ENCODE measurements at regions not wholly inside any gene's neighbourhood (a gene's known extent, or its start where the extent isn't known, plus 50 kb on each side); places are given as distances from the start of the nearest gene placed in this dataset.

- peak overlapping the region; percentile 92 for H3K27ac Mint-ChIP-seq (ENCODE audit: unreplicated experiment)
- DNase-seq, result peak; percentile 69 to 82
- no peak overlapping the region for H3K4me3 ChIP-seq (ENCODE audit: low read depth, low read length)
- no peaks in the 10 kb centered on the region for H3K27me3 Mint-ChIP-seq (ENCODE audit: insufficient read depth, unreplicated experiment)
- no TSS peak for BruUV-seq (replicated peaks)
- H3K36me3 Mint-ChIP-seq (ENCODE audit: insufficient read depth, unreplicated experiment), result peaks cover 7% of the 10 kb centered on the region
- intact Hi-C loops (cut with micrococcal nuclease; ENCODE audit: unreplicated experiment), result loop anchor here (1.0 to 10.0 kb wide), 8 partner anchors 39 to 862 kb away; no protein-coding TSS in a partner anchor
- peaks cover 9% of the 10 kb centered on the region for H3K9me3 ChIP-seq
- H3K4me3 Mint-ChIP-seq (ENCODE audit: unreplicated experiment), result peak overlapping the region; percentile 65
- peaks cover 69% of the 10 kb centered on the region for H3K4me1 ChIP-seq
- POLR2A ChIA-PET, result no interaction called here
- H3K27me3 ChIP-seq (replicated peaks; ENCODE audit: control insufficient read depth, insufficient read depth, low read length), result no peaks in the 10 kb centered on the region
- no peak for TF ChIP-seq CTCF (IDR thresholded peaks at IDR 0.05; ENCODE audit: insufficient read depth in 1 of 2, low read depth in 1 of 2, low read length in 1 of 2, severe bottlenecking in 1 of 2, unreplicated experiment in 1 of 2)
- peaks cover 37% of the 10 kb centered on the region for H3K9me3 Mint-ChIP-seq (ENCODE audit: unreplicated experiment)
- CTCF ChIA-PET, result no interaction called here
- H3K4me1 Mint-ChIP-seq (ENCODE audit: low read depth, unreplicated experiment), result peaks cover 50% of the 10 kb centered on the region
- H3K36me3 ChIP-seq (ENCODE audit: control insufficient read depth, insufficient read depth, low read length), result no peaks in the 10 kb centered on the region
These were observed 390.7 kb upstream of the ARGLU1 start for GRCh38 chr13:106958621-106959048.

GRCh38 chr13:106942563-106942962, 374.6 kb upstream of the ARGLU1 start:
- no peak for TF ChIP-seq CTCF (IDR thresholded peaks at IDR 0.05; ENCODE audit: insufficient read depth in 1 of 2, low read depth in 1 of 2, low read length in 1 of 2, severe bottlenecking in 1 of 2, unreplicated experiment in 1 of 2)
- ChIA-PET POLR2A (no interaction called here), CTCF (no interaction called here)

GRCh38 chr13:106941779-106942178, 373.8 kb upstream of the ARGLU1 start:
- TF ChIP-seq CTCF (IDR thresholded peaks at IDR 0.05; ENCODE audit: insufficient read depth in 1 of 2, low read depth in 1 of 2, low read length in 1 of 2, severe bottlenecking in 1 of 2, unreplicated experiment in 1 of 2), result no peak
- DNase-seq, result no peak
- POLR2A ChIA-PET, result no interaction called here
- no peaks in the 10 kb centered on the region for H3K27me3 Mint-ChIP-seq (ENCODE audit: insufficient read depth, unreplicated experiment)
- no peak overlapping the region for H3K4me3 Mint-ChIP-seq (ENCODE audit: unreplicated experiment)
- BruUV-seq (replicated peaks), result no TSS peak
- intact Hi-C loops (cut with micrococcal nuclease; ENCODE audit: unreplicated experiment), result no loop called here
- Histone ChIP-seq H3K4me1 (no peaks in the 10 kb centered on the region), H3K36me3 (ENCODE audit: control insufficient read depth, insufficient read depth, low read length) (no peaks in the 10 kb centered on the region), H3K9me3 (no peaks in the 10 kb centered on the region), H3K4me3 (ENCODE audit: low read depth, low read length) (no peak overlapping the region), H3K27me3 (replicated peaks; ENCODE audit: control insufficient read depth, insufficient read depth, low read length) (no peaks in the 10 kb centered on the region)
- H3K4me1 Mint-ChIP-seq (ENCODE audit: low read depth, unreplicated experiment), result no peaks in the 10 kb centered on the region
- no peak overlapping the region for H3K27ac Mint-ChIP-seq (ENCODE audit: unreplicated experiment)
- peaks cover 7% of the 10 kb centered on the region for H3K9me3 Mint-ChIP-seq (ENCODE audit: unreplicated experiment)
- no peaks in the 10 kb centered on the region for H3K36me3 Mint-ChIP-seq (ENCODE audit: insufficient read depth, unreplicated experiment)
- CTCF ChIA-PET, result no interaction called here

More at GRCh38 chr13:106942563-106942962, 374.6 kb upstream of the ARGLU1 start:
- DNase-seq, result no peak
- Mint-ChIP-seq H3K4me1 (ENCODE audit: low read depth, unreplicated experiment) (peaks cover 6% of the 10 kb centered on the region), H3K27ac (ENCODE audit: unreplicated experiment) (no peak overlapping the region), H3K36me3 (ENCODE audit: insufficient read depth, unreplicated experiment) (no peaks in the 10 kb centered on the region), H3K9me3 (ENCODE audit: unreplicated experiment) (no peaks in the 10 kb centered on the region), H3K27me3 (ENCODE audit: insufficient read depth, unreplicated experiment) (no peaks in the 10 kb centered on the region), H3K4me3 (ENCODE audit: unreplicated experiment) (no peak overlapping the region)
- Histone ChIP-seq H3K27me3 (replicated peaks; ENCODE audit: control insufficient read depth, insufficient read depth, low read length) (no peaks in the 10 kb centered on the region), H3K4me3 (ENCODE audit: low read depth, low read length) (no peak overlapping the region), H3K36me3 (ENCODE audit: control insufficient read depth, insufficient read depth, low read length) (no peaks in the 10 kb centered on the region), H3K9me3 (no peaks in the 10 kb centered on the region), H3K4me1 (no peaks in the 10 kb centered on the region)
- BruUV-seq (replicated peaks), result no TSS peak
- intact Hi-C loops (cut with micrococcal nuclease; ENCODE audit: unreplicated experiment), result no loop called here
